Skeletal muscle satellite cell (primary cell): ENCODE measurements at regions not wholly inside any gene's neighbourhood (a gene's known extent, or its start where the extent isn't known, plus 50 kb on each side); places are given as distances from the start of the nearest gene placed in this dataset.
A peak's percentile ranks its signal among the peaks of the same experiment; 100 is the strongest.

Source experiments
- H3K27me3 ChIP-seq: 2 replicates; pipeline ENCODE4 v1.7.0; 2013; ENCODE audit warnings: low read length; ENCODE audit not compliant: control insufficient read depth, insufficient read depth
- H3K36me3 ChIP-seq: 2 replicates; pipeline ENCODE4 v1.7.0; 2013; ENCODE audit warnings: mild to moderate bottlenecking, control low read depth, low read length; ENCODE audit not compliant: insufficient read depth
- H3K4me1 ChIP-seq: 2 replicates; pipeline ENCODE4 v1.7.0; 2013; ENCODE audit warnings: low read length; ENCODE audit not compliant: control insufficient read depth, insufficient read depth
- H3K4me2 ChIP-seq: 2 replicates; pipeline ENCODE4 v1.7.0; 2013; ENCODE audit warnings: mild to moderate bottlenecking, low read length
- H3K4me3 ChIP-seq: 2 replicates; pipeline ENCODE4 v1.7.0; 2013; ENCODE audit warnings: low read length
- H3K9ac ChIP-seq: 2 replicates; pipeline ENCODE4 v1.7.0; 2013; ENCODE audit warnings: mild to moderate bottlenecking, low read depth, low read length, moderate library complexity
- H3K9me3 ChIP-seq: replicated peaks from 2 replicates; pipeline ENCODE4 v1.7.0; 2013; ENCODE audit warnings: mild to moderate bottlenecking, control low read depth, low read length

GRCh38 chr6:71056656-71057055 lies 99.8 kb upstream of the B3GAT2 start:
- Histone ChIP-seq H3K9me3 (no peaks in the 10 kb centered on the region), H3K4me3 (no peak overlapping the region), H3K9ac (no peak overlapping the region), H3K4me1 (no peaks in the 10 kb centered on the region), H3K36me3 (no peaks in the 10 kb centered on the region), H3K4me2 (no peak overlapping the region), H3K27me3 (no peaks in the 10 kb centered on the region)

- H3K4me2 ChIP-seq, result no peak overlapping the region
Measured at GRCh38 chr6:71066153-71066552, 109.3 kb upstream of the B3GAT2 start.

GRCh38 chr6:71067816-71068215 lies 111.0 kb upstream of the B3GAT2 start:
- H3K9ac ChIP-seq, result no peak overlapping the region
- H3K9me3 ChIP-seq, result no peaks in the 10 kb centered on the region
- H3K4me2 ChIP-seq, result no peak overlapping the region
- H3K36me3 ChIP-seq, result no peaks in the 10 kb centered on the region
- H3K4me1 ChIP-seq, result no peaks in the 10 kb centered on the region
- H3K27me3 ChIP-seq, result no peaks in the 10 kb centered on the region
- H3K4me3 ChIP-seq, result no peak overlapping the region

More at GRCh38 chr6:71066153-71066552, 109.3 kb upstream of the B3GAT2 start:
- no peak overlapping the region for H3K9ac ChIP-seq
- H3K36me3 ChIP-seq, result no peaks in the 10 kb centered on the region
- no peaks in the 10 kb centered on the region for H3K4me1 ChIP-seq
- no peaks in the 10 kb centered on the region for H3K9me3 ChIP-seq
- H3K4me3 ChIP-seq, result no peak overlapping the region
- no peaks in the 10 kb centered on the region for H3K27me3 ChIP-seq

GRCh38 chr6:71072508-71072907 lies 115.6 kb upstream of the B3GAT2 start:
- H3K4me1 ChIP-seq, result no peaks in the 10 kb centered on the region
- peak overlapping the region; percentile 31 for H3K4me2 ChIP-seq
- H3K27me3 ChIP-seq, result no peaks in the 10 kb centered on the region
- no peak overlapping the region for H3K4me3 ChIP-seq
- H3K9ac ChIP-seq, result no peak overlapping the region
- no peaks in the 10 kb centered on the region for H3K9me3 ChIP-seq
- H3K36me3 ChIP-seq, result no peaks in the 10 kb centered on the region

GRCh38 chr6:71077655-71078054 lies 120.8 kb upstream of the B3GAT2 start:
- no peaks in the 10 kb centered on the region for H3K9me3 ChIP-seq
- H3K36me3 ChIP-seq, result no peaks in the 10 kb centered on the region
- no peak overlapping the region for H3K4me2 ChIP-seq
- no peak overlapping the region for H3K4me3 ChIP-seq
- no peaks in the 10 kb centered on the region for H3K27me3 ChIP-seq
- H3K4me1 ChIP-seq, result peaks cover 30% of the 10 kb centered on the region
- no peak overlapping the region for H3K9ac ChIP-seq

- Histone ChIP-seq H3K27me3 (no peaks in the 10 kb centered on the region), H3K36me3 (no peaks in the 10 kb centered on the region), H3K4me2 (no peak overlapping the region), H3K4me1 (peaks cover 36% of the 10 kb centered on the region), H3K9ac (no peak overlapping the region), H3K4me3 (no peak overlapping the region), H3K9me3 (no peaks in the 10 kb centered on the region)
Measured at GRCh38 chr6:71079677-71080076, 122.8 kb upstream of the B3GAT2 start.

- Histone ChIP-seq H3K4me1 (peaks cover 36% of the 10 kb centered on the region), H3K36me3 (no peaks in the 10 kb centered on the region), H3K9me3 (no peaks in the 10 kb centered on the region), H3K4me2 (no peak overlapping the region), H3K27me3 (no peaks in the 10 kb centered on the region), H3K9ac (no peak overlapping the region), H3K4me3 (no peak overlapping the region)
Measured at GRCh38 chr6:71080133-71080532, 123.3 kb upstream of the B3GAT2 start.

- Histone ChIP-seq H3K27me3 (no peaks in the 10 kb centered on the region), H3K9me3 (no peaks in the 10 kb centered on the region), H3K9ac (no peak overlapping the region), H3K4me2 (no peak overlapping the region), H3K4me3 (no peak overlapping the region), H3K4me1 (peaks cover 36% of the 10 kb centered on the region), H3K36me3 (no peaks in the 10 kb centered on the region)
Measured at GRCh38 chr6:71080826-71081225, 124.0 kb upstream of the B3GAT2 start.

GRCh38 chr6:71082033-71082650 lies 125.3 kb upstream of the B3GAT2 start:
- Histone ChIP-seq H3K4me3 (peak overlapping the region; percentile 19), H3K4me1 (peaks cover 36% of the 10 kb centered on the region), H3K27me3 (no peaks in the 10 kb centered on the region), H3K9ac (peak overlapping the region; percentile 10), H3K4me2 (peak overlapping the region; percentile 63), H3K9me3 (no peaks in the 10 kb centered on the region), H3K36me3 (no peaks in the 10 kb centered on the region)

GRCh38 chr6:71083308-71083820 lies 126.5 kb upstream of the B3GAT2 start:
- H3K27me3 ChIP-seq, result no peaks in the 10 kb centered on the region
- H3K4me2 ChIP-seq, result no peak overlapping the region
- H3K36me3 ChIP-seq, result no peaks in the 10 kb centered on the region
- H3K9ac ChIP-seq, result no peak overlapping the region
- H3K4me1 ChIP-seq, result peaks cover 36% of the 10 kb centered on the region
- no peaks in the 10 kb centered on the region for H3K9me3 ChIP-seq
- no peak overlapping the region for H3K4me3 ChIP-seq

- Histone ChIP-seq H3K9me3 (no peaks in the 10 kb centered on the region), H3K36me3 (no peaks in the 10 kb centered on the region), H3K4me1 (peaks cover under 1% of the 10 kb centered on the region), H3K27me3 (no peaks in the 10 kb centered on the region), H3K4me2 (no peak overlapping the region), H3K9ac (no peak overlapping the region), H3K4me3 (no peak overlapping the region)
Measured at GRCh38 chr6:71088166-71088565, 131.3 kb upstream of the B3GAT2 start.

- Histone ChIP-seq H3K9me3 (no peaks in the 10 kb centered on the region), H3K4me2 (no peak overlapping the region), H3K36me3 (no peaks in the 10 kb centered on the region), H3K4me1 (no peaks in the 10 kb centered on the region), H3K4me3 (no peak overlapping the region), H3K9ac (no peak overlapping the region), H3K27me3 (no peaks in the 10 kb centered on the region)
Measured at GRCh38 chr6:71090217-71090616, 133.4 kb upstream of the B3GAT2 start.
